OCI-LY3 (cell line): ENCODE measurements at regions not wholly inside any gene's neighbourhood (a gene's known extent, or its start where the extent isn't known, plus 50 kb on each side); places are given as distances from the start of the nearest gene placed in this dataset.

ENCODE experiments used
- H2AFZ ChIP-seq: fragments of 200-600, 300-600 bp; shearing (Covaris generic); 2 replicates; pipeline ENCODE4 v1.6.0; 2014; ENCODE audit warnings: antibody characterized with exemption, low read depth, low read length
- H3K27ac ChIP-seq: fragments of 200-600, 300-600 bp; sonication (generic); 2 replicates; pipeline ENCODE4 v1.5.1; 2014; ENCODE audit warnings: mild to moderate bottlenecking, low read length, moderate library complexity, mixed read lengths
- H3K27me3 ChIP-seq: fragments of 200-600, 300-600 bp; sonication (generic); 2 replicates; pipeline ENCODE4 v1.6.1; 2014; ENCODE audit warnings: low read depth, low read length, mixed read lengths
- H3K36me3 ChIP-seq: fragments of 200-600, 300-600 bp; sonication (generic); replicated peaks from 2 replicates; pipeline ENCODE3; 2014; ENCODE audit warnings: low read depth, low read length, mixed read lengths
- H3K4me1 ChIP-seq: fragments of 300-600, 200-600 bp; sonication (generic); 2 replicates; pipeline ENCODE4 v1.6.1; 2014; ENCODE audit warnings: low read length, mixed read lengths
- H3K4me2 ChIP-seq: fragments of 200-600, 300-600 bp; sonication (generic); 2 replicates; pipeline ENCODE4 v1.6.1; 2014; ENCODE audit warnings: low read length, mixed read lengths
- H3K4me3 ChIP-seq: fragments of 300-600, 200-600 bp; sonication (generic); 2 replicates; pipeline ENCODE4 v1.5.1; 2014; ENCODE audit warnings: antibody characterized with exemption, mild to moderate bottlenecking, low read length, moderate library complexity
- H3K79me2 ChIP-seq: fragments of 300-600, 200-600 bp; shearing (Covaris generic); 2 replicates; pipeline ENCODE4 v1.6.1; 2014; ENCODE audit warnings: mild to moderate bottlenecking, low read length, mixed read lengths
- H3K9ac ChIP-seq: fragments of 300-600, 200-600 bp; shearing (Covaris generic); 2 replicates; pipeline ENCODE4 v1.6.0; 2014; ENCODE audit warnings: mild to moderate bottlenecking, low read length, moderate library complexity
- H3K9me3 ChIP-seq: fragments of 200-600, 300-600 bp; shearing (Covaris generic); 2 replicates; pipeline ENCODE4 v1.6.1; 2014; ENCODE audit warnings: low read length, mixed read lengths; ENCODE audit not compliant: insufficient read depth
- H4K20me1 ChIP-seq: fragments of 200-600, 300-600 bp; sonication (generic); 2 replicates; pipeline ENCODE4 v1.6.1; 2016; ENCODE audit warnings: low read length, mixed read lengths; ENCODE audit not compliant: insufficient read depth
- EZH2phosphoT487 ChIP-seq: fragments of 200-600 bp; shearing (Covaris generic); IDR thresholded peaks from 2 replicates; pipeline ENCODE4 v1.6.1; 2018; ENCODE audit warnings: antibody characterized with exemption, mixed run types, low read depth
- TF ChIP-seq, protein P1 (sequence below): fragments of 200-600, 300-600 bp; sonication (generic); IDR thresholded peaks from 2 replicates; pipeline ENCODE4 v1.5.1; 2014; ENCODE audit warnings: antibody characterized with exemption, low read length, low read depth

GRCh38 chr1:29811727-29812407 is 575.5 kb downstream of the PTPRU start:
- TF ChIP-seq EZH2phosphoT487 = no peak
- TF ChIP-seq, protein P1, sequence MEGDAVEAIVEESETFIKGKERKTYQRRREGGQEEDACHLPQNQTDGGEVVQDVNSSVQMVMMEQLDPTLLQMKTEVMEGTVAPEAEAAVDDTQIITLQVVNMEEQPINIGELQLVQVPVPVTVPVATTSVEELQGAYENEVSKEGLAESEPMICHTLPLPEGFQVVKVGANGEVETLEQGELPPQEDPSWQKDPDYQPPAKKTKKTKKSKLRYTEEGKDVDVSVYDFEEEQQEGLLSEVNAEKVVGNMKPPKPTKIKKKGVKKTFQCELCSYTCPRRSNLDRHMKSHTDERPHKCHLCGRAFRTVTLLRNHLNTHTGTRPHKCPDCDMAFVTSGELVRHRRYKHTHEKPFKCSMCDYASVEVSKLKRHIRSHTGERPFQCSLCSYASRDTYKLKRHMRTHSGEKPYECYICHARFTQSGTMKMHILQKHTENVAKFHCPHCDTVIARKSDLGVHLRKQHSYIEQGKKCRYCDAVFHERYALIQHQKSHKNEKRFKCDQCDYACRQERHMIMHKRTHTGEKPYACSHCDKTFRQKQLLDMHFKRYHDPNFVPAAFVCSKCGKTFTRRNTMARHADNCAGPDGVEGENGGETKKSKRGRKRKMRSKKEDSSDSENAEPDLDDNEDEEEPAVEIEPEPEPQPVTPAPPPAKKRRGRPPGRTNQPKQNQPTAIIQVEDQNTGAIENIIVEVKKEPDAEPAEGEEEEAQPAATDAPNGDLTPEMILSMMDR = no peak
- no peaks in the 10 kb centered on the region for H3K27me3 ChIP-seq
- H3K27ac ChIP-seq = no peak overlapping the region
- no peak overlapping the region for H2AFZ ChIP-seq
- no peak overlapping the region for H3K4me2 ChIP-seq
- no peaks in the 10 kb centered on the region for H3K9me3 ChIP-seq
- H3K79me2 ChIP-seq = no peaks in the 10 kb centered on the region
- no peaks in the 10 kb centered on the region for H4K20me1 ChIP-seq
- no peak overlapping the region for H3K9ac ChIP-seq
- H3K4me1 ChIP-seq = no peaks in the 10 kb centered on the region
- H3K4me3 ChIP-seq = no peak overlapping the region
- no peaks in the 10 kb centered on the region for H3K36me3 ChIP-seq

DNA sequence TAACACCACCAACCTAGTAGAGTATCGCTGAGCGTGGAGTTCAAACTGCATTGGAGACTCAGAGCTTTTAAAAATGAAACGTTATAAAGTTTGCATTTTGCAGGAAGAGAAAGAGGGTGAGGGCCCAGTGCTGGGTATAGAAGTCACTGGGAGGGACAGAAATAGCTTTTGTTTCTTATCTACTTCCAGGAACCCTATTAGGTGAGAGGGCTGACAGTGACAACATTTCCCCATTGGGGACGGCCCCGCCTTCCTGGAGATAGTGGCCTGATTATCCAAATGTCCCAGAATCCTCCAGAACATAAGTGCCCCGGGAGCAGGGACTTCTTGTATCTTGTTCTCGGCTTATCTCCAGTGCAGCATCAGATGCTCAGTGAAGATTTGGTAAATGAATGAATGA is 574.9 kb downstream of the PTPRU start:
- TF ChIP-seq, protein P1 = no peak
- TF ChIP-seq EZH2phosphoT487 = no peak
- no peaks in the 10 kb centered on the region for H3K36me3 ChIP-seq
- no peaks in the 10 kb centered on the region for H3K27me3 ChIP-seq
- no peaks in the 10 kb centered on the region for H3K4me1 ChIP-seq
- H3K9ac ChIP-seq = no peak overlapping the region
- H3K4me3 ChIP-seq = no peak overlapping the region
- no peaks in the 10 kb centered on the region for H4K20me1 ChIP-seq
- H2AFZ ChIP-seq = no peak overlapping the region
- H3K27ac ChIP-seq = no peak overlapping the region
- no peaks in the 10 kb centered on the region for H3K9me3 ChIP-seq
- H3K4me2 ChIP-seq = no peak overlapping the region
- H3K79me2 ChIP-seq = no peaks in the 10 kb centered on the region

GRCh38 chr1:29810121-29811120 is 574.1 kb downstream of the PTPRU start:
- Histone ChIP-seq H3K4me1 (no peaks in the 10 kb centered on the region), H3K9ac (no peak overlapping the region), H3K4me3 (no peak overlapping the region), H3K36me3 (no peaks in the 10 kb centered on the region), H3K4me2 (no peak overlapping the region), H3K9me3 (no peaks in the 10 kb centered on the region), H3K27ac (no peak overlapping the region), H2AFZ (no peak overlapping the region), H4K20me1 (no peaks in the 10 kb centered on the region), H3K27me3 (no peaks in the 10 kb centered on the region), H3K79me2 (no peaks in the 10 kb centered on the region)
- no peak for TF ChIP-seq EZH2phosphoT487
- TF ChIP-seq, protein P1 = no peak

DNA sequence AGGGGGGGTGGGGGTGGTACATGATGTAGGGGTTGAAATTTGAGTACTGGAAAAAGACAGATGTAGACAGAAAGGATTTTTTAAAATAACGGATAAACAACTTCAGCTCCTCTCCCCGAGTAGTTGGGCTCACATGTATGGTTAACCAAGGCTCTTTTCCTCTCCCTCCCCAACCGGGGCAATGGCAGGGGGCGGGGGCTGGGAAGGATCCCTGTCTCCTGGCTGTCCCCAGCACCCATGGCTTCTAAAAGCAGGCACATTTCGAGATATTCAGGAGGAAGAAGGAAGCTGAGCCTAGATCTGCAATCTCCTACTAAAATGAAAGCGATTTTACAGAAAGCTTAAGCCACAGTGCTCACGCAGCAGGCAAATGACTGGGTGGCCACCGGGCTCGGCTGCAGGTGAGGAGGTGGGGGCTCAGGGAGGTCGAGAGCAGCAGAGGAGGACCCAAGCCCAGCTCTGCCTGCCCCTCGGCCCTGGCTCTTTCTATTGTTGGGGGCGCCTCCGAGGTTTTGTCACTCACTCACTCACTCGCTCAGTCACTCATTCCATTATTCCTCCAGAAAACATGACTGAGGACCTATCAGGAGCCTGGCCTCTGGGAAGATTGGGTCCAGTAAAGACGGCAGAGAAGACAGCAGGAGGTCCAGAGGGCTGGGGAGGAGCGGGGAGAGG is 573.3 kb downstream of the PTPRU start:
- H3K27me3 ChIP-seq = no peaks in the 10 kb centered on the region
- H3K4me1 ChIP-seq = no peaks in the 10 kb centered on the region
- H3K36me3 ChIP-seq = no peaks in the 10 kb centered on the region
- H3K4me3 ChIP-seq = no peak overlapping the region
- no peak overlapping the region for H3K4me2 ChIP-seq
- no peak overlapping the region for H3K27ac ChIP-seq
- TF ChIP-seq, protein P1 = no peak
- no peak for TF ChIP-seq EZH2phosphoT487
- no peaks in the 10 kb centered on the region for H4K20me1 ChIP-seq
- no peaks in the 10 kb centered on the region for H3K79me2 ChIP-seq
- no peak overlapping the region for H2AFZ ChIP-seq
- no peaks in the 10 kb centered on the region for H3K9me3 ChIP-seq
- H3K9ac ChIP-seq = no peak overlapping the region
